GM23338 (cell line): ENCODE measurements at regions not wholly inside any gene's neighbourhood (a gene's known extent, or its start where the extent isn't known, plus 50 kb on each side); places are given as distances from the start of the nearest gene placed in this dataset.

Experiments used
- ATAC-seq: fragments of 200-7000 bp; cut with Tn5 transposase; 3 replicates; pipeline ENCODE4 v1.9.1; 2020
- DNase-seq: peaks from one replicate; pipeline ENCODE4 v3.0.0-alpha.2; 2015; ENCODE audit warnings: low spot score
- H2AFZ ChIP-seq: fragments of 200-600 bp; sonication (generic); 2 replicates; pipeline ENCODE4 v1.8.0; 2016; ENCODE audit warnings: antibody characterized with exemption, mild to moderate bottlenecking, moderate library complexity
- H3F3A ChIP-seq: fragments of 200-600 bp; sonication (generic); replicated peaks from 2 replicates; pipeline ENCODE4 v1.8.0; 2017; ENCODE audit warnings: antibody characterized with exemption, mixed run types, low read depth
- H3K27ac ChIP-seq: fragments of 200-600 bp; sonication (generic); 2 replicates; pipeline ENCODE4 v1.6.1; 2016; ENCODE audit warnings: low read depth
- H3K27me3 ChIP-seq: fragments of 200-600 bp; sonication (generic); 2 replicates; pipeline ENCODE4 v1.8.0; 2016; ENCODE audit warnings: mild to moderate bottlenecking, mixed run types, moderate library complexity; ENCODE audit not compliant: insufficient read depth
- H3K36me3 ChIP-seq: fragments of 200-600 bp; sonication (generic); 2 replicates; pipeline ENCODE4 v1.8.0; 2016; ENCODE audit warnings: mild to moderate bottlenecking; ENCODE audit not compliant: insufficient read depth
- H3K4me1 ChIP-seq: fragments of 200-600 bp; sonication (generic); 2 replicates; pipeline ENCODE4 v1.8.0; 2016; ENCODE audit warnings: mild to moderate bottlenecking, moderate library complexity; ENCODE audit not compliant: insufficient read depth
- H3K4me2 ChIP-seq: fragments of 200-600 bp; sonication (generic); 2 replicates; pipeline ENCODE4 v1.7.1; 2017; ENCODE audit warnings: mixed run types
- H3K4me3 ChIP-seq: fragments of 200-600 bp; sonication (generic); 2 replicates; pipeline ENCODE4 v1.6.1; 2016; ENCODE audit warnings: mixed run types
- H3K79me2 ChIP-seq: fragments of 200-600 bp; sonication (generic); replicated peaks from 2 replicates; pipeline ENCODE4 v1.8.0; 2017; ENCODE audit warnings: mild to moderate bottlenecking; ENCODE audit not compliant: insufficient read depth
- H3K9me2 ChIP-seq: fragments of 200-600 bp; sonication (generic); 2 replicates; pipeline ENCODE4 v1.8.0; 2017; ENCODE audit not compliant: insufficient read depth
- H4K20me1 ChIP-seq: fragments of 200-600 bp; sonication (generic); replicated peaks from 2 replicates; pipeline ENCODE4 v1.8.0; 2017; ENCODE audit warnings: mild to moderate bottlenecking; ENCODE audit not compliant: insufficient read depth
- H3K27ac Mint-ChIP-seq: 2 replicates; pipeline ENCODE4 v1.8.0; 2020; ENCODE audit warnings: inconsistent platforms, mild to moderate bottlenecking, moderate library complexity, mixed read lengths
- H3K27me3 Mint-ChIP-seq: 3 replicates; pipeline ENCODE4 v1.8.0; 2022; ENCODE audit warnings: low read depth, mild to moderate bottlenecking, moderate library complexity, mixed read lengths, inconsistent platforms; ENCODE audit not compliant: insufficient read depth, poor library complexity
- H3K36me3 Mint-ChIP-seq: 3 replicates; pipeline ENCODE4 v1.8.0; 2021; ENCODE audit warnings: low read depth, mild to moderate bottlenecking, inconsistent platforms, moderate library complexity, mixed read lengths
- H3K4me1 Mint-ChIP-seq: 3 replicates; pipeline ENCODE4 v1.8.0; 2020; ENCODE audit warnings: mild to moderate bottlenecking, inconsistent platforms, mixed read lengths
- H3K4me3 Mint-ChIP-seq: 3 replicates; pipeline ENCODE4 v1.8.0; 2021; ENCODE audit warnings: moderate library complexity, mild to moderate bottlenecking, inconsistent platforms, mixed read lengths
- H3K9me3 Mint-ChIP-seq: 3 replicates; pipeline ENCODE4 v1.8.0; 2020; ENCODE audit warnings: moderate library complexity, mild to moderate bottlenecking, inconsistent platforms, mixed read lengths
- CTCF ChIP-seq, 2 experiments: fragments of 200-600 bp in 1 of 2; sonication (generic) in 1 of 2; conservative IDR thresholded peaks; 2 replicates each; pipeline versions ENCODE4 v1.5.1 to v1.6.1; 2016 to 2017; ENCODE audit warnings: antibody characterized with exemption in 2 of 2, low read depth in 2 of 2, mild to moderate bottlenecking in 2 of 2, moderate library complexity in 1 of 2
- EZH2 ChIP-seq: fragments of 200-600 bp; sonication (generic); IDR thresholded peaks from one replicate; pipeline ENCODE4 v1.8.0; 2017; ENCODE audit warnings: antibody characterized with exemption, mild to moderate bottlenecking, low read depth; ENCODE audit not compliant: unreplicated experiment
- NANOG ChIP-seq: IDR thresholded peaks from 2 replicates; pipeline ENCODE4 v1.6.1; 2016; ENCODE audit warnings: antibody characterized with exemption, borderline replicate concordance
- POLR2AphosphoS5 ChIP-seq: IDR thresholded peaks from 2 replicates; pipeline ENCODE4 v1.6.1; 2016; ENCODE audit warnings: antibody characterized with exemption, low read depth
- REST ChIP-seq: IDR thresholded peaks from one replicate; pipeline ENCODE4 v1.6.1; 2018; ENCODE audit warnings: antibody characterized with exemption; ENCODE audit not compliant: unreplicated experiment
- STAT1 ChIP-seq: IDR thresholded peaks from one replicate; pipeline ENCODE4 v1.6.1; 2016; ENCODE audit warnings: antibody characterized with exemption; ENCODE audit not compliant: unreplicated experiment
- ZNF331 ChIP-seq: fragments of 250-450 bp; sonication (Bioruptor Pico); IDR thresholded peaks from 2 replicates; pipeline ENCODE4 v1.5.0; 2020; ENCODE audit warnings: low read depth, mild to moderate bottlenecking, moderate library complexity
- ZNF462 ChIP-seq: fragments of 250-450 bp; sonication (Bioruptor Pico); IDR thresholded peaks from 2 replicates; pipeline ENCODE4 v1.5.0; 2020; ENCODE audit warnings: mild to moderate bottlenecking, moderate library complexity

- no peak for DNase-seq
- Histone ChIP-seq H3K36me3 (no peaks in the 10 kb centered on the region), H3K79me2 (no peaks in the 10 kb centered on the region), H3K27me3 (no peaks in the 10 kb centered on the region), H3K27ac (no peak overlapping the region), H4K20me1 (no peaks in the 10 kb centered on the region), H3K4me3 (no peak overlapping the region), H3K9me2 (no peaks in the 10 kb centered on the region; the same call in 1 of the 2 replicates), H3K4me1 (no peaks in the 10 kb centered on the region), H3K4me2 (no peak overlapping the region), H2AFZ (0 out of 2 replicates have a peak overlapping the region, but pooled peaks have one; percentile 12), H3F3A (no peaks in the 10 kb centered on the region)
- ATAC-seq = no peak
- Mint-ChIP-seq H3K27me3 (no peaks in the 10 kb centered on the region), H3K4me3 (no peak overlapping the region), H3K9me3 (peaks cover 4% of the 10 kb centered on the region; the same call in 1 of the 3 replicates), H3K27ac (no peak overlapping the region), H3K36me3 (no peaks in the 10 kb centered on the region), H3K4me1 (peaks cover 5% of the 10 kb centered on the region)
- TF ChIP-seq CTCF (conservative IDR thresholded peaks at IDR 0.05; ENCODE audit: low read depth in 2 of 2) = no peak
- no peak for TF ChIP-seq ZNF462
- no peak for TF ChIP-seq ZNF331 (CRISPR knock-in tag)
- no peak for TF ChIP-seq POLR2AphosphoS5
- TF ChIP-seq EZH2 = no peak
- no peak for TF ChIP-seq NANOG
- no peak for TF ChIP-seq REST
- no peak for TF ChIP-seq STAT1
These were observed 116.4 kb upstream of the KCNQ5 start for GRCh38 chr6:72505446-72505845.
